ENCODE measurements at regions not wholly inside any gene's neighbourhood (a gene's known extent, or its start where the extent isn't known, plus 50 kb on each side); places are given as distances from the start of the nearest gene placed in this dataset.

GRCh38 chr21:39094087-39094780 is 89.0 kb downstream of the PSMG1 start:
- no peak for DNase-seq (ENCODE audit: low spot score)
- no peak overlapping the region for H3K4me3 ChIP-seq (ENCODE audit: low read depth in 1 of 3, low read length in 3 of 3)
- H3K9me3 ChIP-seq (ENCODE audit: control insufficient read depth in 4 of 4, low read length in 3 of 4): no peaks in the 10 kb centered on the region
- peak overlapping the region; percentile 91 to 93 for H3K27ac ChIP-seq (ENCODE audit: low read depth in 1 of 2, low read length in 2 of 2)
- WGBS: 77% methylated on average over 11 of the region's 11 CpGs
- no peak overlapping the region for H3K9ac ChIP-seq (ENCODE audit: low read depth in 1 of 2, low read length in 2 of 2)
- TF ChIP-seq RXRA (IDR thresholded peaks at IDR 0.05): no peak
- no peak for TF ChIP-seq GABPA (IDR thresholded peaks at IDR 0.05 in 1 of 2, conservative IDR thresholded peaks at IDR 0.05 in 1 of 2)
- no peak for TF ChIP-seq RAD21 (IDR thresholded peaks at IDR 0.05)
- TF ChIP-seq YY1 (IDR thresholded peaks at IDR 0.05): no peak
- H3K4me1 ChIP-seq (ENCODE audit: control insufficient read depth in 4 of 4, insufficient read depth in 4 of 4, low read length in 3 of 4): peaks cover 4 to 27% (median 12%) of the 10 kb centered on the region in 4 donors
- H3K27me3 ChIP-seq (ENCODE audit: control insufficient read depth in 4 of 4, insufficient read depth in 4 of 4, low read length in 3 of 4): no peaks in the 10 kb centered on the region
- no peaks in the 10 kb centered on the region for H3K36me3 ChIP-seq (ENCODE audit: control insufficient read depth in 4 of 4, insufficient read depth in 3 of 4, low read depth in 1 of 4, low read length in 3 of 4)

GRCh38 chr21:39093526-39093925 is 89.7 kb downstream of the PSMG1 start:
- H3K27ac ChIP-seq (ENCODE audit: low read depth in 1 of 2, low read length in 2 of 2): no peak overlapping the region
- no peak overlapping the region for H3K9ac ChIP-seq (ENCODE audit: low read depth in 1 of 2, low read length in 2 of 2)
- no peak for DNase-seq (ENCODE audit: low spot score)
- H3K36me3 ChIP-seq (ENCODE audit: control insufficient read depth in 4 of 4, insufficient read depth in 3 of 4, low read depth in 1 of 4, low read length in 3 of 4): no peaks in the 10 kb centered on the region
- peaks cover 4 to 20% (median 10%) of the 10 kb centered on the region in 4 donors for H3K4me1 ChIP-seq (ENCODE audit: control insufficient read depth in 4 of 4, insufficient read depth in 4 of 4, low read length in 3 of 4)
- H3K27me3 ChIP-seq (ENCODE audit: control insufficient read depth in 4 of 4, insufficient read depth in 4 of 4, low read length in 3 of 4): no peaks in the 10 kb centered on the region
- no peak overlapping the region for H3K4me3 ChIP-seq (ENCODE audit: low read depth in 1 of 3, low read length in 3 of 3)
- TF ChIP-seq JUND (IDR thresholded peaks at IDR 0.05) (no peak), CTCF (IDR thresholded peaks at IDR 0.05; ENCODE audit: low read depth, low read length, missing input control) (no peak), YY1 (IDR thresholded peaks at IDR 0.05) (no peak), RAD21 (IDR thresholded peaks at IDR 0.05) (no peak), ATF3 (IDR thresholded peaks at IDR 0.05) (no peak), TAF1 (conservative IDR thresholded peaks at IDR 0.05) (no peak), ZBTB33 (IDR thresholded peaks at IDR 0.05) (no peak), HNF4A (conservative IDR thresholded peaks at IDR 0.05) (no peak), FOXA1 (IDR thresholded peaks at IDR 0.05) (no peak), FOXA2 (IDR thresholded peaks at IDR 0.05) (no peak), HNF4G (IDR thresholded peaks at IDR 0.05) (no peak), SP1 (IDR thresholded peaks at IDR 0.05) (no peak), EGR1 (IDR thresholded peaks at IDR 0.05; ENCODE audit: low read depth in 2 of 2) (no peak), GABPA (IDR thresholded peaks at IDR 0.05 in 1 of 2, conservative IDR thresholded peaks at IDR 0.05 in 1 of 2) (no peak), NR2F2 (IDR thresholded peaks at IDR 0.05) (no peak), REST (IDR thresholded peaks at IDR 0.05) (no peak)
- no peaks in the 10 kb centered on the region for H3K9me3 ChIP-seq (ENCODE audit: control insufficient read depth in 4 of 4, low read length in 3 of 4)
- 96% methylated on average over 17 of the region's 17 CpGs for WGBS
